ENCODE measurements at regions not wholly inside any gene's neighbourhood (a gene's known extent, or its start where the extent isn't known, plus 50 kb on each side); places are given as distances from the start of the nearest gene placed in this dataset.

GRCh38 chr5:160969645-160970044 lies 117.6 kb upstream of the ATP10B start:
- no peak for TF ChIP-seq CTCF (IDR thresholded peaks at IDR 0.05)
- TF ChIP-seq POLR2A (IDR thresholded peaks at IDR 0.05), result no peak

Measured in adrenal gland (tissue), 5 donors.